ENCODE measurements at regions not wholly inside any gene's neighbourhood (a gene's known extent, or its start where the extent isn't known, plus 50 kb on each side); places are given as distances from the start of the nearest gene placed in this dataset.
"Not testable (repeated sequence)": the region's sequence is repeated elsewhere in the genome, so short reads cannot be mapped to it uniquely, and the experiment has no call there.

- H3K9me3 Mint-ChIP-seq (ENCODE audit: low read depth) = peaks cover 15% of the 10 kb centered on the region
- H3K27me3 Mint-ChIP-seq (ENCODE audit: low read depth) = no peaks in the 10 kb centered on the region
- DNase-seq (ENCODE audit: low spot score) = no peak
- TF ChIP-seq, protein P1, sequence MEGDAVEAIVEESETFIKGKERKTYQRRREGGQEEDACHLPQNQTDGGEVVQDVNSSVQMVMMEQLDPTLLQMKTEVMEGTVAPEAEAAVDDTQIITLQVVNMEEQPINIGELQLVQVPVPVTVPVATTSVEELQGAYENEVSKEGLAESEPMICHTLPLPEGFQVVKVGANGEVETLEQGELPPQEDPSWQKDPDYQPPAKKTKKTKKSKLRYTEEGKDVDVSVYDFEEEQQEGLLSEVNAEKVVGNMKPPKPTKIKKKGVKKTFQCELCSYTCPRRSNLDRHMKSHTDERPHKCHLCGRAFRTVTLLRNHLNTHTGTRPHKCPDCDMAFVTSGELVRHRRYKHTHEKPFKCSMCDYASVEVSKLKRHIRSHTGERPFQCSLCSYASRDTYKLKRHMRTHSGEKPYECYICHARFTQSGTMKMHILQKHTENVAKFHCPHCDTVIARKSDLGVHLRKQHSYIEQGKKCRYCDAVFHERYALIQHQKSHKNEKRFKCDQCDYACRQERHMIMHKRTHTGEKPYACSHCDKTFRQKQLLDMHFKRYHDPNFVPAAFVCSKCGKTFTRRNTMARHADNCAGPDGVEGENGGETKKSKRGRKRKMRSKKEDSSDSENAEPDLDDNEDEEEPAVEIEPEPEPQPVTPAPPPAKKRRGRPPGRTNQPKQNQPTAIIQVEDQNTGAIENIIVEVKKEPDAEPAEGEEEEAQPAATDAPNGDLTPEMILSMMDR (IDR thresholded peaks at IDR 0.05) = no peak
- H3K36me3 Mint-ChIP-seq (ENCODE audit: low read depth) = peaks cover 2% of the 10 kb centered on the region
- no peak overlapping the region for H3K27ac Mint-ChIP-seq (ENCODE audit: unreplicated experiment)
- no peak overlapping the region for H3K4me3 Mint-ChIP-seq (ENCODE audit: unreplicated experiment)
- H3K4me1 Mint-ChIP-seq (ENCODE audit: low read depth) = no peaks in the 10 kb centered on the region
Measured at GRCh38 chr14:105737504-105738246, 211.3 kb downstream of the TMEM121 start.

GRCh38 chr14:105738638-105739037, 212.3 kb downstream of the TMEM121 start:
- H3K36me3 Mint-ChIP-seq (ENCODE audit: low read depth) = peaks cover 2% of the 10 kb centered on the region
- H3K27me3 Mint-ChIP-seq (ENCODE audit: low read depth) = no peaks in the 10 kb centered on the region
- TF ChIP-seq, protein P1 (IDR thresholded peaks at IDR 0.05) = no peak
- DNase-seq (ENCODE audit: low spot score) = no peak
- no peaks in the 10 kb centered on the region for H3K4me1 Mint-ChIP-seq (ENCODE audit: low read depth)
- H3K27ac Mint-ChIP-seq (ENCODE audit: unreplicated experiment) = no peak overlapping the region
- H3K4me3 Mint-ChIP-seq (ENCODE audit: unreplicated experiment) = no peak overlapping the region
- peaks cover 8% of the 10 kb centered on the region for H3K9me3 Mint-ChIP-seq (ENCODE audit: low read depth)

GRCh38 chr14:105739331-105740102, 213.1 kb downstream of the TMEM121 start:
- Mint-ChIP-seq H3K27ac (ENCODE audit: unreplicated experiment) (no peak overlapping the region), H3K27me3 (ENCODE audit: low read depth) (no peaks in the 10 kb centered on the region), H3K36me3 (ENCODE audit: low read depth) (no peaks in the 10 kb centered on the region), H3K4me1 (ENCODE audit: low read depth) (no peaks in the 10 kb centered on the region), H3K4me3 (ENCODE audit: unreplicated experiment) (no peak overlapping the region), H3K9me3 (ENCODE audit: low read depth) (peaks cover 6% of the 10 kb centered on the region)
- DNase-seq (ENCODE audit: low spot score) = no peak
- TF ChIP-seq, protein P1 (IDR thresholded peaks at IDR 0.05) = no peak

GRCh38 chr14:105740272-105740671, 213.9 kb downstream of the TMEM121 start:
- H3K27ac Mint-ChIP-seq (ENCODE audit: unreplicated experiment); DNase-seq (ENCODE audit: low spot score): not testable (repeated sequence)

DNA sequence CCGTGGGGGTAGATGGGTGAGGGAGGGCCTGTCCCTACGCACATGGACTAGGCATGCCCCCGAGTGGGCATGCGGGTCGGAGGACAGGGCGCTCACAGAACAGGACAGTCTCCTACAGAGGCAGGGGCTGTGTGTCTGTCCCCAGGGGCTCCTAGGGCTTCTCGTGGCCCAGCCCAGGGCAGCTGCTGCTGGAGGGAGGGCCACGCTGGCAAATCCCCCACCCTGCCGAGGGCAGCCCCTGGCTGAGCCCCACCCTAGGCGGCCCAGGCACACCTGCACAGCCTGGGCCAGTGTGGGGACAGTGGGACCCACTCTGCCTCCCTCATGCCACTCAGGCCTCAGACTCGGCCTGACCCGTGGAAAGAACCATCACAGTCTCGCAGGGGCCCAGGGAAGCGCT, 214.6 kb downstream of the TMEM121 start:
- not testable (repeated sequence) for H3K4me1 Mint-ChIP-seq (ENCODE audit: low read depth); H3K4me3 Mint-ChIP-seq (ENCODE audit: unreplicated experiment); H3K9me3 Mint-ChIP-seq (ENCODE audit: low read depth); H3K27me3 Mint-ChIP-seq (ENCODE audit: low read depth); DNase-seq (ENCODE audit: low spot score); H3K36me3 Mint-ChIP-seq (ENCODE audit: low read depth); H3K27ac Mint-ChIP-seq (ENCODE audit: unreplicated experiment)

More at GRCh38 chr14:105740272-105740671, 213.9 kb downstream of the TMEM121 start:
- not testable (repeated sequence) for H3K9me3 Mint-ChIP-seq (ENCODE audit: low read depth); H3K36me3 Mint-ChIP-seq (ENCODE audit: low read depth); H3K4me1 Mint-ChIP-seq (ENCODE audit: low read depth); H3K27me3 Mint-ChIP-seq (ENCODE audit: low read depth); H3K4me3 Mint-ChIP-seq (ENCODE audit: unreplicated experiment)

DNA sequence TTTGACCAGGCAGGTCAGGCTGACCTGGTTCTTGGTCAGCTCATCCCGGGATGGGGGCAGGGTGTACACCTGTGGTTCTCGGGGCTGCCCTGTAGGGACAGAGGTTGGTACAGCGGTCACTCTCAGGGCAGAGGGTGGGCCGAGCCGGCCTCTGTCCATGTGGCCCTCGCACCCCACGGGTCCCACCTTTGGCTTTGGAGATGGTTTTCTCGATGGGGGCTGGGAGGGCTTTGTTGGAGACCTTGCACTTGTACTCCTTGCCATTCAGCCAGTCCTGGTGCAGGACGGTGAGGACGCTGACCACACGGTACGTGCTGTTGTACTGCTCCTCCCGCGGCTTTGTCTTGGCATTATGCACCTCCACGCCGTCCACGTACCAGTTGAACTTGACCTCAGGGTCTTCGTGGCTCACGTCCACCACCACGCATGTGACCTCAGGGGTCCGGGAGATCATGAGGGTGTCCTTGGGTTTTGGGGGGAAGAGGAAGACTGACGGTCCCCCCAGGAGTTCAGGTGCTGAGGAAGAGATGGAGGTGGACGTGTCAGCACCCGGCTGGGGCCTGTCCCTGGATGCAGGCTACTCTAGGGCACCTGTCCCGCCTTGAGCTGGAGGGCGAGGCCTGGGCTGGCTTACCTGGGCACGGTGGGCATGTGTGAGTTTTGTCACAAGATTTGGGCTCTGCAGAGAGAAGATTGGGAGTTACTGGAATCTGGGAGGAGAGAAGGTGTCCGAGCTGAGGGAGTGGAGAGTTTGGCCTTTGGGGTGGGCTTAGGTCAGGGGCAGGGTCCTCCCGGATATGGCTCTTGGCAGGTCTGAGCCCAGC, 215.5 kb downstream of the TMEM121 start:
- not testable (repeated sequence) for H3K4me1 Mint-ChIP-seq (ENCODE audit: low read depth); H3K36me3 Mint-ChIP-seq (ENCODE audit: low read depth); H3K27ac Mint-ChIP-seq (ENCODE audit: unreplicated experiment); H3K9me3 Mint-ChIP-seq (ENCODE audit: low read depth); H3K4me3 Mint-ChIP-seq (ENCODE audit: unreplicated experiment); DNase-seq (ENCODE audit: low spot score); H3K27me3 Mint-ChIP-seq (ENCODE audit: low read depth)

Measured in chondrocyte (in vitro differentiated cells).